ENCODE measurements at regions not wholly inside any gene's neighbourhood (a gene's known extent, or its start where the extent isn't known, plus 50 kb on each side); places are given as distances from the start of the nearest gene placed in this dataset.

- no peak overlapping the region for H2AFZ ChIP-seq (ENCODE audit: low read length)
- ATAC-seq: no peak
- H3K27me3 ChIP-seq (ENCODE audit: low read length): 0 out of 2 replicates have a peak, but pooled peaks cover 4% of the 10 kb centered on the region
- no TSS peak for BruUV-seq (replicated peaks)
- no peak overlapping the region for H3K4me2 ChIP-seq (ENCODE audit: low read length)
- ChIA-PET CTCF (no interaction called here), POLR2A (ENCODE audit: unreplicated experiment) (no interaction called here)
- intact Hi-C loops (cut with micrococcal nuclease): no loop called here
- H3K4me3 ChIP-seq (ENCODE audit: low read length): no peak overlapping the region
- H3K4me1 ChIP-seq (ENCODE audit: insufficient read depth, low read length): peaks cover 4% of the 10 kb centered on the region; the same call in 1 of the 2 replicates
- TF ChIP-seq EZH2phosphoT487 (IDR thresholded peaks at IDR 0.05; ENCODE audit: borderline replicate concordance, low read length) (no peak), CTCF (conservative IDR thresholded peaks at IDR 0.05; ENCODE audit: low read depth, low read length) (no peak), EZH2 (IDR thresholded peaks at IDR 0.05; ENCODE audit: low read length, unreplicated experiment) (no peak)
- H3F3A ChIP-seq (ENCODE audit: low read length, unreplicated experiment): no peaks in the 10 kb centered on the region
- no peaks in the 10 kb centered on the region for H3K79me2 ChIP-seq (ENCODE audit: low read length)
- DNase-seq: no peak
- no peak overlapping the region for H3K9ac ChIP-seq (ENCODE audit: low read length)
- H3K36me3 ChIP-seq (ENCODE audit: low read depth, low read length): no peaks in the 10 kb centered on the region
- no peaks in the 10 kb centered on the region for H3K9me3 ChIP-seq (ENCODE audit: low read length)
- H3K9me2 ChIP-seq (replicated peaks; ENCODE audit: low read length): no peaks in the 10 kb centered on the region
- no peak overlapping the region for H3K27ac ChIP-seq (ENCODE audit: low read length)
- H4K20me1 ChIP-seq (ENCODE audit: low read length): no peaks in the 10 kb centered on the region
Observed at GRCh38 chr1:116265931-116266863, 106.8 kb upstream of the ATP1A1 start.

GRCh38 chr1:116266864-116267212 lies 106.2 kb upstream of the ATP1A1 start:
- no peak for DNase-seq
- no peaks in the 10 kb centered on the region for H3K9me3 ChIP-seq (ENCODE audit: low read length)
- no peak overlapping the region for H3K9ac ChIP-seq (ENCODE audit: low read length)
- no peaks in the 10 kb centered on the region for H3K9me2 ChIP-seq (replicated peaks; ENCODE audit: low read length)
- intact Hi-C loops (cut with micrococcal nuclease): no loop called here
- no peaks in the 10 kb centered on the region for H3K79me2 ChIP-seq (ENCODE audit: low read length)
- H3K4me2 ChIP-seq (ENCODE audit: low read length): no peak overlapping the region
- no peak for ATAC-seq
- H3F3A ChIP-seq (ENCODE audit: low read length, unreplicated experiment): no peaks in the 10 kb centered on the region
- H3K4me1 ChIP-seq (ENCODE audit: insufficient read depth, low read length): peaks cover 4% of the 10 kb centered on the region; the same call in 1 of the 2 replicates
- H3K4me3 ChIP-seq (ENCODE audit: low read length): no peak overlapping the region
- CTCF ChIA-PET: no interaction called here
- no peak overlapping the region for H2AFZ ChIP-seq (ENCODE audit: low read length)
- POLR2A ChIA-PET (ENCODE audit: unreplicated experiment): no interaction called here
- no peaks in the 10 kb centered on the region for H3K36me3 ChIP-seq (ENCODE audit: low read depth, low read length)
- no peaks in the 10 kb centered on the region for H4K20me1 ChIP-seq (ENCODE audit: low read length)
- 0 out of 2 replicates have a peak, but pooled peaks cover 1% of the 10 kb centered on the region for H3K27me3 ChIP-seq (ENCODE audit: low read length)
- H3K27ac ChIP-seq (ENCODE audit: low read length): no peak overlapping the region
- TF ChIP-seq EZH2phosphoT487 (IDR thresholded peaks at IDR 0.05; ENCODE audit: borderline replicate concordance, low read length): no peak
- no peak for TF ChIP-seq EZH2 (IDR thresholded peaks at IDR 0.05; ENCODE audit: low read length, unreplicated experiment)
- no peak for TF ChIP-seq CTCF (conservative IDR thresholded peaks at IDR 0.05; ENCODE audit: low read depth, low read length)
- no TSS peak for BruUV-seq (replicated peaks)

- H3F3A ChIP-seq (ENCODE audit: low read length, unreplicated experiment): no peaks in the 10 kb centered on the region
- H3K36me3 ChIP-seq (ENCODE audit: low read depth, low read length): no peaks in the 10 kb centered on the region
- ATAC-seq (no peak), DNase-seq (peak; percentile 83)
- H3K27me3 ChIP-seq (ENCODE audit: low read length): no peaks in the 10 kb centered on the region
- CTCF ChIA-PET: no interaction called here
- H3K9ac ChIP-seq (ENCODE audit: low read length): no peak overlapping the region
- no peak overlapping the region for H2AFZ ChIP-seq (ENCODE audit: low read length)
- no peak overlapping the region for H3K4me3 ChIP-seq (ENCODE audit: low read length)
- no peaks in the 10 kb centered on the region for H3K9me3 ChIP-seq (ENCODE audit: low read length)
- no peak overlapping the region for H3K27ac ChIP-seq (ENCODE audit: low read length)
- no peak for TF ChIP-seq CTCF (conservative IDR thresholded peaks at IDR 0.05; ENCODE audit: low read depth, low read length)
- TF ChIP-seq EZH2phosphoT487 (IDR thresholded peaks at IDR 0.05; ENCODE audit: borderline replicate concordance, low read length): no peak
- TF ChIP-seq EZH2 (IDR thresholded peaks at IDR 0.05; ENCODE audit: low read length, unreplicated experiment): no peak
- H4K20me1 ChIP-seq (ENCODE audit: low read length): no peaks in the 10 kb centered on the region
- intact Hi-C loops (cut with micrococcal nuclease): no loop called here
- no peak overlapping the region for H3K4me2 ChIP-seq (ENCODE audit: low read length)
- H3K9me2 ChIP-seq (replicated peaks; ENCODE audit: low read length): no peaks in the 10 kb centered on the region
- peaks cover 4% of the 10 kb centered on the region; the same call in 1 of the 2 replicates for H3K4me1 ChIP-seq (ENCODE audit: insufficient read depth, low read length)
- BruUV-seq (replicated peaks): no TSS peak
- POLR2A ChIA-PET (ENCODE audit: unreplicated experiment): no interaction called here
- H3K79me2 ChIP-seq (ENCODE audit: low read length): no peaks in the 10 kb centered on the region
Observed at GRCh38 chr1:116268211-116268610, 104.8 kb upstream of the ATP1A1 start.

Data from PC-3 (cell line).